Right lobe of liver (tissue), 4 donors: ENCODE measurements at regions not wholly inside any gene's neighbourhood (a gene's known extent, or its start where the extent isn't known, plus 50 kb on each side); places are given as distances from the start of the nearest gene placed in this dataset.

Experiments used
- CTCF ChIP-seq, 4 donors: fragments of 200-600 bp in 3 of 4; fragments of 450-650 bp in 1 of 4; IDR thresholded peaks; one replicate each; pipeline versions ENCODE4 v1.5.1 to v1.8.0; 2016 to 2022; ENCODE audit warnings: antibody characterized with exemption in 4 of 4, mild to moderate bottlenecking in 2 of 4
- POLR2A ChIP-seq: fragments of 450-650 bp; IDR thresholded peaks from one replicate; pipeline ENCODE4 v1.6.1; 2017; ENCODE audit warnings: antibody characterized with exemption, mild to moderate bottlenecking
- donor health status: DM: no; HTN: no; CAD: no.
- donor health status: DM: no; HTN: no; CAD: no.
- donor health status: DM: no; HTN: yes; CAD: no.

- TF ChIP-seq CTCF (IDR thresholded peaks at IDR 0.05) (no peak), POLR2A (no peak)
Observed at GRCh38 chr12:124636138-124636978, 68.9 kb upstream of the NCOR2 start.
